Right atrium auricular region (tissue), 2 donors: ENCODE measurements at regions not wholly inside any gene's neighbourhood (a gene's known extent, or its start where the extent isn't known, plus 50 kb on each side); places are given as distances from the start of the nearest gene placed in this dataset.

Experiments used
- DNase-seq: peaks from one replicate; pipeline ENCODE4 v3.0.0-alpha.2; 2019; ENCODE audit warnings: low spot score
- H3K27ac ChIP-seq, 2 donors: fragments of 200-600 bp; sonication (generic); 1 replicate in 1 of 2; 2 replicates in 1 of 2; pipeline ENCODE4 v1.5.1; 2016 to 2019
- H3K27me3 ChIP-seq, 2 donors: fragments of 200-600 bp; sonication (generic); one replicate each; pipeline versions ENCODE4 v1.5.1 to v1.6.0; 2017 to 2019
- H3K36me3 ChIP-seq: fragments of 200-600 bp; sonication (generic); one replicate; pipeline ENCODE4 v1.5.1; 2016
- H3K4me1 ChIP-seq, 2 donors: fragments of 200-600 bp; sonication (generic); one replicate each; pipeline versions ENCODE4 v1.5.1 to v1.6.0; 2017 to 2019
- H3K4me3 ChIP-seq, 2 donors: fragments of 200-600 bp; sonication (generic); 1 replicate in 1 of 2; 2 replicates in 1 of 2; pipeline ENCODE4 v1.5.1; 2017 to 2019; ENCODE audit warnings: mild to moderate bottlenecking in 1 of 2, moderate library complexity in 1 of 2
- H3K9me3 ChIP-seq, 2 donors: fragments of 200-600 bp; sonication (generic); one replicate each; pipeline ENCODE4 v1.5.1; 2019
- TF ChIP-seq, protein P1 (sequence below), 2 donors: fragments of 200-600 bp; sonication (generic); IDR thresholded peaks; one replicate each; pipeline ENCODE4 v1.5.1; 2019; ENCODE audit warnings: antibody characterized with exemption in 2 of 2

- DNase-seq, result no peak
- H3K4me3 ChIP-seq, result no peak overlapping the region
- no peaks in the 10 kb centered on the region for H3K27me3 ChIP-seq
- H3K4me1 ChIP-seq, result peaks cover 0 to 6% of the 10 kb centered on the region in 2 donors
- TF ChIP-seq, protein P1, sequence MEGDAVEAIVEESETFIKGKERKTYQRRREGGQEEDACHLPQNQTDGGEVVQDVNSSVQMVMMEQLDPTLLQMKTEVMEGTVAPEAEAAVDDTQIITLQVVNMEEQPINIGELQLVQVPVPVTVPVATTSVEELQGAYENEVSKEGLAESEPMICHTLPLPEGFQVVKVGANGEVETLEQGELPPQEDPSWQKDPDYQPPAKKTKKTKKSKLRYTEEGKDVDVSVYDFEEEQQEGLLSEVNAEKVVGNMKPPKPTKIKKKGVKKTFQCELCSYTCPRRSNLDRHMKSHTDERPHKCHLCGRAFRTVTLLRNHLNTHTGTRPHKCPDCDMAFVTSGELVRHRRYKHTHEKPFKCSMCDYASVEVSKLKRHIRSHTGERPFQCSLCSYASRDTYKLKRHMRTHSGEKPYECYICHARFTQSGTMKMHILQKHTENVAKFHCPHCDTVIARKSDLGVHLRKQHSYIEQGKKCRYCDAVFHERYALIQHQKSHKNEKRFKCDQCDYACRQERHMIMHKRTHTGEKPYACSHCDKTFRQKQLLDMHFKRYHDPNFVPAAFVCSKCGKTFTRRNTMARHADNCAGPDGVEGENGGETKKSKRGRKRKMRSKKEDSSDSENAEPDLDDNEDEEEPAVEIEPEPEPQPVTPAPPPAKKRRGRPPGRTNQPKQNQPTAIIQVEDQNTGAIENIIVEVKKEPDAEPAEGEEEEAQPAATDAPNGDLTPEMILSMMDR (IDR thresholded peaks at IDR 0.05), result no peak
- H3K36me3 ChIP-seq, result no peaks in the 10 kb centered on the region
- no peak overlapping the region for H3K27ac ChIP-seq
- H3K9me3 ChIP-seq, result no peaks in the 10 kb centered on the region
These were observed 136.1 kb upstream of the CIBAR2 start for GRCh38 chr16:85248342-85248741.

- no peak for DNase-seq
- Histone ChIP-seq H3K36me3 (no peaks in the 10 kb centered on the region), H3K9me3 (no peaks in the 10 kb centered on the region), H3K4me3 (no peak overlapping the region), H3K4me1 (peaks cover 0 to 6% of the 10 kb centered on the region in 2 donors), H3K27me3 (no peaks in the 10 kb centered on the region), H3K27ac (no peak overlapping the region)
- TF ChIP-seq, protein P1 (IDR thresholded peaks at IDR 0.05), result no peak
These were observed 136.6 kb upstream of the CIBAR2 start for GRCh38 chr16:85248857-85249256.

DNA sequence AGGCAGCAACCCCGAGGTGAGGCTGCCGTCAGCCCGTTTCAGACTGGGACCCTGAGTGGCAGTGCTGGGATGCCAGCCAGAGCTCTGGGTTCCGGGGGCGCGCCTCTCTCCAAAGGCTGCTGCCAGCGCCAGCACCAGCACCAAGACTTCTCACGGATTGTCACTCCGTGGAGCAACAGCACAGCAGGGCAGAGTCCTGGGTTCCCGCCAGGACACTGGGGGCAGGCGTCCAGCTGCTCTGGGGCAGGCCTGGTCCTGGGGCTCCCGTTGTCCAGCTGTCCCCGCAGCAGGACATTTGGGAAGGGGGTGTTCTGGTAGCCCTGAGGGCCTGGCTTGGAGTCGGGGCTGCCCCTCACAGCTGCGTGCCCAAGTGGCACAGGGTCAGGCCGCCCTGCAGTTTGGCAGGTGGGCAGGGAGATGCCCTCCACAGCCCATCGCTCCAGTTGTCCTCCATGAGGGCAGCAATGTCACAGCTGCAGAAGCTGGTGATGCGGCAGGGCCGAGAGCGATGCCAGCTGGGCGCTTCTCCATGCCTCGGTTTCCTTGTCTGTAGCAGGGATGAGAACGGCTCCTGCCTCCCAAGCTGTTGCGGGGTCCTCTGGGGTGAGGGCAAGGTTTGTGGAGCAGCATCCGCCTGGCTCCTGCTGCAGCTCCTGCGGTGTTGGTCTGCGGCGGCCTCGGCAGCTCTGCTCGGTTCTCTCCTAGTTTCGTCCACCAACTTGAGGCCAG, 137.3 kb upstream of the CIBAR2 start:
- H3K27me3 ChIP-seq, result no peaks in the 10 kb centered on the region
- peaks cover 0 to 6% of the 10 kb centered on the region in 2 donors for H3K4me1 ChIP-seq
- TF ChIP-seq, protein P1 (IDR thresholded peaks at IDR 0.05), result no peak
- no peak for DNase-seq
- H3K36me3 ChIP-seq, result no peaks in the 10 kb centered on the region
- no peak overlapping the region for H3K4me3 ChIP-seq
- no peaks in the 10 kb centered on the region for H3K9me3 ChIP-seq
- no peak overlapping the region for H3K27ac ChIP-seq

GRCh38 chr16:85250147-85250463, 137.8 kb upstream of the CIBAR2 start:
- no peak for DNase-seq
- Histone ChIP-seq H3K4me3 (no peak overlapping the region), H3K9me3 (no peaks in the 10 kb centered on the region), H3K27ac (no peak overlapping the region), H3K36me3 (no peaks in the 10 kb centered on the region), H3K27me3 (no peaks in the 10 kb centered on the region), H3K4me1 (peaks cover 0 to 6% of the 10 kb centered on the region in 2 donors)
- TF ChIP-seq, protein P1 (IDR thresholded peaks at IDR 0.05), result no peak

GRCh38 chr16:85250609-85251223, 138.4 kb upstream of the CIBAR2 start:
- TF ChIP-seq, protein P1 (IDR thresholded peaks at IDR 0.05), result no peak

More at GRCh38 chr16:85250609-85251223, 138.4 kb upstream of the CIBAR2 start:
- DNase-seq, result no peak
- Histone ChIP-seq H3K27ac (no peak overlapping the region), H3K36me3 (no peaks in the 10 kb centered on the region), H3K4me1 (peaks cover 0 to 2% of the 10 kb centered on the region in 2 donors), H3K27me3 (no peaks in the 10 kb centered on the region), H3K4me3 (no peak overlapping the region), H3K9me3 (no peaks in the 10 kb centered on the region)
